T-helper 1 cell treated with Interleukin-12 subunit alpha and Interleukin-12 subunit beta and Interleukin-4 antibody, amounts not matched to agents 30 ng/mL and 1 ng/mL, for 36 hours (primary cell): ENCODE measurements at regions not wholly inside any gene's neighbourhood (a gene's known extent, or its start where the extent isn't known, plus 50 kb on each side); places are given as distances from the start of the nearest gene placed in this dataset.
"Not testable (repeated sequence)": the region's sequence is repeated elsewhere in the genome, so short reads cannot be mapped to it uniquely, and the experiment has no call there.

ENCODE experiments used
- intact Hi-C: fragments of 100-400 bp; cut with micrococcal nuclease; formaldehyde crosslinking; loops from one replicate; pipeline ENCODE4 v1.15.1; 2024

- intact Hi-C loops: not testable (repeated sequence)
These were observed 50.5 kb upstream of the MED13L start for GRCh38 chr12:116327992-116328391.

DNA sequence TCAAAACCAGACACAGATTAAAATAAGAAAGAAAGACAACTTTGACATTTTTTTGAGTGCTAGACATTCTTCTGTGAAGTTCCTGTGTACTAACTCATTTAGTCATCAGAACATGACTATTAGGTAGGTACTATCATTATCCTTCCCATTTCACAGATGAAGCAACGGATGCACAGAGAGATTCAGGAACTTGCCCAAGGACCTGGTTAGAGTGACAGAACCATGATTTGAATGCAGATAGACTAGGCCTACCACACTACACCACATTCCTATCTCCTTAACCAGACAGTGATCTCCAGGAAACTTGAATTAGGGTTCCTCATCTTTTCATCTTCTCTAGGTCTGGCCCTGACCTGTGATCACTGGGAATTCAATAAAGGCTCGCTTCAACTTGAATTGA, 54.4 kb upstream of the MED13L start:
- intact Hi-C loops: no loop called here

- intact Hi-C loops: no loop called here
These were observed 55.4 kb upstream of the MED13L start for GRCh38 chr12:116332705-116333380.

DNA sequence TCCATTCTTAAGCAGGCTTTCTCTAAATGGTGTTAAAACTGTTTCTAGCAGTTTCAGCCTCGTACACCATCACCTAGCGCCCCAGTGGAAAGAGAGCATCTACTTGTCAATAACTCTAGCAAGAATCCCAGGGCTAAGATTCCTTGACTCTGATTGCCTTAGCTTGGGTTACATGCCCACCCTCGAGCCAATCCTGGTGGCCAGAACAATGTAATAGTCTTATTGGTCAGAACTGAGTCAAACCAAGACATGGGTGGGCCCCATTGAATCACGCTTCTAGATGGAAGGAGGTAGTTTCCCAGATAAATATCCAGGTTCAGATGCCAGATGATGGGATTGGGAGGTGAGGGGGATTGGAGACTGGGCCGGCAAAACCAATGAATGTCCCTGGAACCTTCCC, 55.9 kb upstream of the MED13L start:
- intact Hi-C loops: no loop called here

GRCh38 chr12:116336542-116337065, 59.1 kb upstream of the MED13L start:
- intact Hi-C loops: no loop called here

GRCh38 chr12:116337312-116337711, 59.8 kb upstream of the MED13L start:
- intact Hi-C loops: no loop called here

- intact Hi-C loops: no loop called here
These were observed 60.8 kb upstream of the MED13L start for GRCh38 chr12:116338064-116338846.

DNA sequence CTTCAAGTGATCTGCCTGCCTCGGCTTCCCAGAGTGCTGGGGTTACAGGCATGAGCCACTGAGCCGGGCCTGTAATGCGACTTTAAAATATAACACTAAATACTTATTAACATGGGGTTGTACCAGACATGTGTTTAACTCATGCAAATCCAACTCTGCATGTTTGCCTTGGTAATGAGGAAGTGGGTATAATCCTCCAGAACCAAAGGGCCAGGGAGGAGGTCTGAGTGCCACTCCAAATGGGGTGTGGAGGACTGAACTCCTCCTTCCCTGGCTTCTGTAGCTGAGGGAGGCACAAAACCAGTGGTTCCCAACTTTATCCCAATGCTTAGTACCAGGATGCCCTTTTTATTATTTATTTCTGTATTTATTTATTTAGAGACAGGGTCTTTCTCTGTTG, 61.6 kb upstream of the MED13L start:
- intact Hi-C loops: no loop called here

GRCh38 chr12:116339800-116340371, 62.4 kb upstream of the MED13L start:
- intact Hi-C loops: no loop called here

- intact Hi-C loops: no loop called here
These were observed 65.9 kb upstream of the MED13L start for GRCh38 chr12:116343331-116343884.

GRCh38 chr12:116346222-116346621, 68.7 kb upstream of the MED13L start:
- intact Hi-C loops: no loop called here

GRCh38 chr12:116346741-116347140, 69.2 kb upstream of the MED13L start:
- intact Hi-C loops: no loop called here

DNA sequence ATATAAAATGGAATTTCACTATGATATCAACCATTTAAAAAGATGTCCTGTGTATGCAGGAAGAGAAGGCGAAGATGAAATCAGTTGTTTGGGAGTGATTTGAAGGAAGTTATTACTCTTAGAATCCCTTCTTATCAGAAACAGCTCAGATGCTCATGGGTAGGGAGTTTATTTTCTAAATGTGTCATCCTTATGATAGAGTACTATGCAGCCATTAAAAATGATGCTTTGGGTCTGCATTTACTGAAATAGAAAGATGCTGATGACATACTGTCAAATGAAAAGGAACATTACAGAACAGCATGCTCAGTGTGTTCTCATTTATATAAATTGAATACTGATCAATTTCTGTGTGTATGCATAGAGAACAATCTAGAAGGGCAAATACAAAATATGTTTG, 69.8 kb upstream of the MED13L start:
- intact Hi-C loops: no loop called here

DNA sequence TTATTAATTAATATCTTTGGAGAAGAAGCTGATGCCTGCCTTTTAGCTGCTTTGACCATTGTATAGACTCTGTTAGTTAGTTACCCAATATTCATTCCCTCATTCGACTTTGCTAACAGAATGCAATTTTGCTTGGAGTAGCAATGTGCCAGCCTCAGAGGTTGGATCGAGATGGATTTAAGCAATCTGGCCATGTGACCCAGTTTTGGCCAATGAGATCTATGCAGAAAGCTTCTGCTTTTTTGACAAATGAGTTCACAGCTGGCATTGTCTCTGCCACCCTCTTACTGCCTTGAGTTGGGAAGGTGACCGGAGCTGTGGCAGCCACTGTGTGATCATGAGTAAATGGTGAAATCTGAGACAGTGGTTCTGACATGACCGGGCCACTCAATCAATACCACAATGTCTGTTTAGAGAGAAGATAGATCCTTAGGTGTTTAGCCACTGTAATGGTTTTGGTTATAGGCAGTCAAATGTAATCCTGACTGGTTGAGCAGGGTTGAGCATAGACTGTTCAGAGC, 74.9 kb upstream of the MED13L start:
- intact Hi-C loops: loop anchor here (10.0 kb wide), 1 partner anchor 242 kb away; no protein-coding TSS in a partner anchor

GRCh38 chr12:116353958-116354357, 76.5 kb upstream of the MED13L start:
- intact Hi-C loops: loop anchor here (10.0 kb wide), 1 partner anchor 241 kb away; no protein-coding TSS in a partner anchor

- intact Hi-C loops: loop anchor here (10.0 kb wide), 1 partner anchor 240 kb away; no protein-coding TSS in a partner anchor
These were observed 77.0 kb upstream of the MED13L start for GRCh38 chr12:116354534-116354933.

- intact Hi-C loops: loop anchor here (10.0 kb wide), 1 partner anchor 240 kb away; no protein-coding TSS in a partner anchor
These were observed 77.7 kb upstream of the MED13L start for GRCh38 chr12:116354950-116355783.

DNA sequence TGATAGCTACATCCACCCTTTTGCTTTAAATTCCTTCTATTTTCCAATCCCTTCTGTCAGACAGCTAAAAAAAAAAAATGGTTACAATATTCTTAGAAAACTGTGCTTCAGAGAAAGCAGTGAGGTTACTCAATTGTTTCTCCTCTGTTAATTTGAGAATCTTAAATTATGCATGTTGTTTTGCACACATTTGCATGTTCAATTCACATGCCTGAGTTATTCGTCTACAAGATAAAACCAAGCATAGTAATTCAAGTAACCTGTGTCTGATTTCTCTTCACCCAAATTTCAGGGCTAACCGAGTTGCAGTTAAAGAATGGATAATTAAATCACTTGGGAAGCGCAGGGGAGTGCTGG, 81.0 kb upstream of the MED13L start:
- intact Hi-C loops: loop anchor here (2.0 to 10.0 kb wide), 3 partner anchors 174 to 314 kb away; no protein-coding TSS in a partner anchor

- intact Hi-C loops: loop anchor here (1.0 to 10.0 kb wide), 6 partner anchors 34 to 314 kb away; partner anchors contain the start of genes MAP1LC3B2 and MED13L
These were observed 81.6 kb upstream of the MED13L start for GRCh38 chr12:116358893-116359761.
